HG03175 (cell line): ENCODE measurements at regions not wholly inside any gene's neighbourhood (a gene's known extent, or its start where the extent isn't known, plus 50 kb on each side); places are given as distances from the start of the nearest gene placed in this dataset.

Source experiments
- ATAC-seq: cut with Tn5 transposase; IDR thresholded peaks from one replicate; pipeline ENCODE4 v1.9.1; 2021; ENCODE audit warnings: mild to moderate bottlenecking, moderate library complexity; ENCODE audit not compliant: unreplicated experiment

GRCh38 chr10:57224811-57225210 lies 863.8 kb upstream of the ZWINT start:
- no peak for ATAC-seq

DNA sequence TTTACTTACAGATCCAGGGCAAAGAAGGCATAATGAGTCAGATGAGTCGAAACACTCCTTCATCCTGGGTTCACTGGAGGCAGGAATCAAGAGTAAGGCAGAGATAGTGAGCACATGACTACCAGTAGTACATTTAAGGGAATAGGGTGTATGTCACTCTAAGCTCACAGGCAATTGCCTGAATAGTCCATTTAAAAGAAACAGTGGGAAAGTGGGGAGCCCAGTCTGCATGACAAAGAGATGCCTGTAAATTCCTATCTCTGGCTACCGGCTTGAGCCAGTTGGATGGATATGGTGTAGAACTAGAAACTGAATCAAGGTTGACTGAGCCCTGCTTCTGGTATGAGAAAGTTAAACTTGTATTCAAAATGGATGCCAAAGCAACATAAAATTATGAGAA lies 861.5 kb upstream of the ZWINT start:
- no peak for ATAC-seq

DNA sequence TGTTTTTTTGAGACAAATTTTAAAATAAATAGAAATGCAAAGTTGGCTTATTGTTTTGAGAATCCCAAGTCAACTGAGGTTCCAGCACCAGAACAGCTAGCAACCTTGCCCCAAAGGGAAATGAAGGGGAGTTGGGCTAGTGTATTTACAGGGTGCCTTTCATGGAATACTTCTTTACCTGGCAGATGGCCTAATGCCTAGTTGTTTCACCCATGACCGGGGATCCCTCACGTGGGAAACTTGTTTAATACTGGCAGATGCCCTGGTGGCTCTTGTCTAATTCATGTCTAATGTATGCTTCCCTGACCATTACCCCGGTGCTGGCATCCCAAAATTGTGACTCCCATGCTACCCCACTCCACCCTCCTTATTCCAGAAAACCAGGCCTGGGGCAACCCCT lies 861.1 kb upstream of the ZWINT start:
- no peak for ATAC-seq

GRCh38 chr10:57221674-57222073 lies 860.6 kb upstream of the ZWINT start:
- ATAC-seq: no peak

DNA sequence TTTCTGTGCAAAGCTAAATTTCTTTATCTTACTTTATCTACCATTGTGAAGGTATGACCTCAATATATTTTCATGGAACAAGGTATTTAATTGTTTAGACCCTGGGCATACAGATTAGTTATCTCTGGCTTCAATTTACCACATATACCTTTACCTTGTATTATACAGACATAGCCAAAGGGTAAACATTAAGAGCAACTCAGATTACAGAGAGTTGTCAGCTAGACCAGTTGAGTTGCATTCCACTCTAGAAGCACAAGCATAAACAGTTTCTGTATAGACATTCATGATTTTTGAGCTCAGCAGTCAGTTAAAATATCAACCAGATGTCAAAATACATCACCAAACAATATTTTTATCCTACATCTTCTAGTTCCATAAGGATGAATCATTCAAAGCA lies 857.3 kb upstream of the ZWINT start:
- ATAC-seq: no peak

- no peak for ATAC-seq
Observed at GRCh38 chr10:57202356-57202755, 841.3 kb upstream of the ZWINT start.

DNA sequence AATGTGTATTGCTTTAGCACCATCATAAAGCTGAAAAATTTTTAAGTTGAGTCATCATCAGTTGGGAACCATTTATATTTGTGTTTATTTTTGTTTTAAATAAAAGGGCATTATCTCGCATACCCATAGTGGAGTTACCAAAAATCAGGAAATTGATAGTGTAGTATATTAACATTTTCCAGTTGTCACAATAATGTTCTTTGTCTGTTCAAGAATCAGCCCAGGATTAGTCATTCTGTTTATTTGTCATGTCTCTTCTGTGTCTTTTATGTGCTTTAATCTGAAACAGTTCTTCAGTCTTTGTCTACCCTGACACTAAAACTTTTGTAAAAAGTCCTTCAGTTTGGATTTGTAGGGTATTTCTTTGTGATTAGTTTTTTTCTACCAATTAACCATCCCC lies 827.8 kb upstream of the ZWINT start:
- no peak for ATAC-seq

- ATAC-seq: no peak
Observed at GRCh38 chr10:57186201-57186600, 825.1 kb upstream of the ZWINT start.

GRCh38 chr10:57169597-57169996 lies 808.5 kb upstream of the ZWINT start:
- ATAC-seq: no peak

DNA sequence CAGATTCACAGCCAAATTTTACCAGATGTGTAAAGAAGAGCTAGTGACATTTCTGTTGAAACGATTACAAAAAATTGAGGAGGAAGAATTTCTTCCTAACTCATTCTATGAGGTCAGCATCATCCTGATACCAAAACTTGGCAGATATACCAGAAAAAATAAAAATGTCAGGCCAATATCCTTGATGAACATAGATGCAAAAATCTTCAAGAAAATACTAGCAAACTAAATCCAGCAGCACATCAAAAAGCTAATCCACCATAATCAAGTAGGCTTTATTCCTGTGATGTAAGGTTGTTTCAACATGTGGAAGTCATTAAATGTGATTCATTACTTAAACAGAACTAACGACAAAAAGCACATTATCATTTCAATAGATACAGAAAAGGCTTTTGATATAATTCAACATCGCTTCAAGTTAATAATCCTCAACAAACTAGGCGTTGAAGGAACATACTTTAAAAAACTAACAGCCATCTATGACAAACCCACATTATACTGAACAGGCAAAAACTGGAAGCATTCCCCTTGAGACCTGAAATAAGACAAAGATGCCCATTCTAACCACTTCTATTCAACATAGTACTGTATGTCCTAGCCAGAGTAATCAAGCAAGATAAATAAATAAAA lies 807.7 kb upstream of the ZWINT start:
- no peak for ATAC-seq

- ATAC-seq: no peak
Observed at GRCh38 chr10:57165671-57166070, 804.6 kb upstream of the ZWINT start.

DNA sequence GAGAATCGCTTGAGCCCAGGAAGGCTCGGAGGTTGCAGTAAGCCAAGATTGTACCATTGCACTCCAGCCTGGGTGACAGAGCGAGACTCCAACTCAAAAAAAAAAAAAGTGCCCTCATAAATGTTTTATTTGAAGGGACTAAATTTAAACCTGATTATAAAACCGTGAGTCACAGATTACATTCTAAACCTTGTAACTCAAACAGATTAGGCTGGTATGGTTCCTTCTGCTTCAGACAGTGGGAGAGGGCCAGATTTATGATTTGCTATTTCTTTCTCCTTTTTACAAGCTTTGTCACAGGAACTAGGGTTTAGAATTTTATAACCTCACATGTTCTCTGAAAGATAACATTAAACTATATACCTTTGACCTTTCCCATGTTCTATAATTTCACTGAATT lies 801.2 kb upstream of the ZWINT start:
- ATAC-seq: no peak

- no peak for ATAC-seq
Observed at GRCh38 chr10:57161157-57161556, 800.1 kb upstream of the ZWINT start.

GRCh38 chr10:57145548-57145947 lies 784.5 kb upstream of the ZWINT start:
- ATAC-seq: peak; percentile 87

DNA sequence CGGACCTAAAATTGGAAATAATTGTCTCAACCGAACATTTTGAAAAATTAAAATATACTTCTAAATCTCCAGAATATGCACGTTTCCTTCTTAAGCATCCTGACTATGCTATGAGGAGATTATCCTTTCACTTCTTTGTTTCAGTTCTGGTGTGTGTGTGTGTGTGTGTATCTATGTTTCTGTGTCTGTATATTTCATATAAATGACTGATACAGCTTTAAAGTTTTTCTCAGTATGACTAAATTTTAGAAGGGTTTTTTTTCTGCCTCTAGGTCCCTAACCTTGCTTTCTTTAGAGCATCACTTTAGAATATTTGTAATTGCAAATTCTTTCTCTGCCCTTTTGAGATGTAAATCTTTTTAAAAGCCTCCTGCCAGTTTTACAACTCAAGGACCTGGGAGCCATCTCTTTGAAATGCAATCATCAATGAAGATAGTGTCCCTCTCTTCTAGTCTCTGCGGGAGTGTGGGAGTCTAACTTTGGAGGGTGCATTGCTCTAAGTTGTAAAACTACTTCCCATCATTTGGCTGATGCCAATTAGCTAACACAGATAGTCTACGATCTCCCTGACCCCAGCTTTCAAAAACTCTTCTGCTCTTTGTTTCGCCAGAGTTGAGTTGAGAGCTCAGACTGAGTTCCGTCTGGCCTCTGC lies 782.0 kb upstream of the ZWINT start:
- no peak for ATAC-seq

DNA sequence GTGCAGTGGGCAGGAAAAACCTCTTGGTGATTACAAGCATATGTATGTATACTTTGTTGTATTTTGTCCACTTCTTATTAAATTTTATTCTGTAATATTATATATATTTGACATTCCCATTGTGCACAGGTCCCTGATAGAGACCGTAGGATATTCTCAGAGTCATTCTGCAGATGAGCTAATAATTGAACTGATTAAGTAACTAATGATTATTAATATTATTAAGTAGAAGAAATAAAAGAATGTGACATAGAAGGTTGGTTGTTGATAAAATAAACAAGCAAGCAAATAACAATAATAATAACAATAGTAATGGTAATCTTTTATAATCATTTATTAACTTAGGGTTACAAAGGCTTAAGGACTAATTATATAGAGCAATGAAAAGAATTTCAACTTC lies 780.6 kb upstream of the ZWINT start:
- no peak for ATAC-seq

- no peak for ATAC-seq
Observed at GRCh38 chr10:57119684-57120083, 758.6 kb upstream of the ZWINT start.

DNA sequence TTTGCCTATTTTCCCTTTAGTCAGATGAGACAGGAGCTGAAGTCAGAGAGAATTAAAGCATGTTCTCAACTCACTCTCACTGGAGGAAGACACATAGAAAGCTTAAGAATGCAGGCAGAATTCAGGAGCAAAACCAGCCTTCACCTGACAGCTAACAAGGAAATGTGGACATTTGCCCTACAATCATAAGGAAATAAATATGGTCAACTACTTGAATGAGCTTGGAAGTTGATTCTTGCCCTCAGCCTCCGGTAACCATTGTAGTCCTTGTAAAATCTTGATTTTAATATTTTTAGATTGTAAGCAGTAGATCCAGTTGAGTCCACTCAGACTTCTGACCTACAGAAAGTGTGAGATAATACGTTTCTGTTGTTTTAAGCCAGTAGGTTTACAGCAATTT lies 752.5 kb upstream of the ZWINT start:
- no peak for ATAC-seq

GRCh38 chr10:57102236-57102635 lies 741.2 kb upstream of the ZWINT start:
- no peak for ATAC-seq

- ATAC-seq: no peak
Observed at GRCh38 chr10:57098146-57098545, 737.1 kb upstream of the ZWINT start.

DNA sequence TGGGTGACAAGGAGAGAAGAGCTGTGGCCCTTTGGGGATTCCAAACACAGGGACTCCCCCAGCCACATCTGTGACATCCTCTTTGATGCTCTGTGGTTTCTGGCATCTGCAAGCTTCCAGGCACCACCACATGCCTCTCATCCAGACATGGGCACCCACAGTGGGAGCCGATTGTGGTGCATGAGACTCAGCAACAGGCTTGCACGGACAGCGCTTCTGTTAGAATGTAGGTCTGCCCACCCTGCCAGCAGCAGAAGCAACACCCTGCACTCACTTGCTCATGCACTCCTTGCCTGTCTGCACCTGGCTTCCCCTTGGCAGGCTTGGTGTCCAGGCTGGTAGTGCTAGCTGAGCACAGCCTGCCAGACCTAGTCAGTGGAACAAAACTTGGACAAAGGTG lies 735.0 kb upstream of the ZWINT start:
- ATAC-seq: no peak

GRCh38 chr10:57094965-57095364 lies 733.9 kb upstream of the ZWINT start:
- no peak for ATAC-seq

- ATAC-seq: no peak
Observed at GRCh38 chr10:57094083-57094482, 733.0 kb upstream of the ZWINT start.
